SU-DHL-6 (cell line): ENCODE measurements at regions not wholly inside any gene's neighbourhood (a gene's known extent, or its start where the extent isn't known, plus 50 kb on each side); places are given as distances from the start of the nearest gene placed in this dataset.

Experiments
- H2AFZ ChIP-seq: fragments of 200-600 bp; sonication (generic); 2 replicates; pipeline ENCODE4 v1.6.1; 2014; ENCODE audit warnings: low read depth, mild to moderate bottlenecking, moderate library complexity, mixed read lengths, antibody characterized with exemption, low read length; ENCODE audit not compliant: severe bottlenecking
- H3F3A ChIP-seq: fragments of 200-600 bp; shearing (Covaris generic); 2 replicates; pipeline ENCODE4 v1.6.0; 2016; ENCODE audit warnings: antibody characterized with exemption, mild to moderate bottlenecking; ENCODE audit not compliant: insufficient read depth
- H3K27ac ChIP-seq: fragments of 200-600 bp; sonication (generic); 2 replicates; pipeline ENCODE4 v1.5.1; 2016; ENCODE audit warnings: low read depth, mild to moderate bottlenecking, low read length, moderate library complexity, mixed read lengths
- H3K27me3 ChIP-seq: fragments of 200-600 bp; sonication (generic), shearing (Covaris generic); 2 replicates; pipeline ENCODE4 v1.6.0; 2014; ENCODE audit warnings: mild to moderate bottlenecking, low read length
- H3K36me3 ChIP-seq: fragments of 200-600 bp; sonication (generic); 2 replicates; pipeline ENCODE4 v1.6.1; 2014; ENCODE audit warnings: mild to moderate bottlenecking, low read length, mixed read lengths
- H3K4me2 ChIP-seq: fragments of 300-600, 200-600 bp; shearing (Covaris generic), sonication (generic); 2 replicates; pipeline ENCODE4 v1.6.0; 2014; ENCODE audit warnings: low read length, low read depth, mild to moderate bottlenecking; ENCODE audit not compliant: poor library complexity, severe bottlenecking
- H3K4me3 ChIP-seq: fragments of 200-600 bp; sonication (generic); 2 replicates; pipeline ENCODE4 v1.5.1; 2014; ENCODE audit warnings: antibody characterized with exemption, low read length, mild to moderate bottlenecking, mixed read lengths; ENCODE audit not compliant: insufficient read depth, poor library complexity, severe bottlenecking
- H3K79me2 ChIP-seq: fragments of 200-600 bp; sonication (generic); 2 replicates; pipeline ENCODE4 v1.6.1; 2014; ENCODE audit warnings: mild to moderate bottlenecking, low read length, moderate library complexity; ENCODE audit not compliant: insufficient read depth
- H3K9ac ChIP-seq: fragments of 200-600 bp; sonication (generic); 2 replicates; pipeline ENCODE4 v1.7.0; 2014; ENCODE audit warnings: mild to moderate bottlenecking, low read length
- H3K9me2 ChIP-seq: fragments of 200-600 bp; sonication (generic); replicated peaks from 2 replicates; pipeline ENCODE4 v1.6.1; 2014; ENCODE audit warnings: low read length; ENCODE audit not compliant: insufficient read depth
- H3K9me3 ChIP-seq: fragments of 200-600 bp; sonication (generic); 2 replicates; pipeline ENCODE4 v1.6.1; 2014; ENCODE audit warnings: low read length, mixed read lengths; ENCODE audit not compliant: insufficient read depth
- H4K20me1 ChIP-seq: fragments of 200-600 bp; sonication (generic); 2 replicates; pipeline ENCODE4 v1.6.1; 2014; ENCODE audit warnings: low read depth, mild to moderate bottlenecking, antibody characterized with exemption, low read length, moderate library complexity, mixed read lengths
- CTCF ChIP-seq: fragments of 200-600 bp; sonication (generic); IDR thresholded peaks from one replicate; pipeline ENCODE4 v1.5.1; 2017; ENCODE audit warnings: antibody characterized with exemption, mild to moderate bottlenecking, low read length, moderate library complexity; ENCODE audit not compliant: insufficient read depth, poor library complexity, severe bottlenecking
- EZH2phosphoT487 ChIP-seq: fragments of 200-600 bp; sonication (generic), shearing (Covaris generic); conservative IDR thresholded peaks from 2 replicates; pipeline ENCODE4 v1.6.1; 2018; ENCODE audit warnings: mild to moderate bottlenecking, antibody characterized with exemption, low read length, moderate library complexity, mixed read lengths

GRCh38 chr6:56343295-56343694 lies 95.9 kb upstream of the COL21A1 start:
- no peaks in the 10 kb centered on the region for H3K36me3 ChIP-seq
- no peaks in the 10 kb centered on the region for H3K9me3 ChIP-seq
- H3K27me3 ChIP-seq, result no peaks in the 10 kb centered on the region
- H3F3A ChIP-seq, result no peaks in the 10 kb centered on the region
- no peaks in the 10 kb centered on the region for H3K9me2 ChIP-seq
- no peak overlapping the region for H3K4me2 ChIP-seq
- H3K27ac ChIP-seq, result no peak overlapping the region
- H3K79me2 ChIP-seq, result no peaks in the 10 kb centered on the region
- no peaks in the 10 kb centered on the region for H4K20me1 ChIP-seq
- H2AFZ ChIP-seq, result no peak overlapping the region
- no peak overlapping the region for H3K4me3 ChIP-seq
- TF ChIP-seq CTCF (no peak), EZH2phosphoT487 (no peak)
- H3K9ac ChIP-seq, result no peak overlapping the region

DNA sequence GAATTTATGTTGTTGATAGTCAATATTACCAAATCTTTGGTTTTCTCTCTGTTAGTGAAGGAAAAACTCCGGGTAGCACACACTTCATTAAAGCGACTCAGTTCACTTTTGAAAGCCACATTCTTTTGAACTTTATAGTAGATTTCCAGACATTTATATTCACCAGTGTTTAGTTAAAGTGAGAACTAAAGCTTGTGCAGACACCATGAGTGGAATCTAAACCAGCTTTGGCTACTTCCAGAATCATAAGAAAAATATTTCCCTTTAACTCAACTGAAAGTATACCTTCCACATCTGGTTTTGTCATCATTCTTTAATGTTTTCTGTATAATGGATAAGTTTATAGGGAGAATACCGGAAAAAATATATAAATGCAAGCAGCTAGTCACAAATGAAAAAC lies 92.1 kb upstream of the COL21A1 start:
- Histone ChIP-seq H3K79me2 (no peaks in the 10 kb centered on the region), H3K27ac (no peak overlapping the region)

DNA sequence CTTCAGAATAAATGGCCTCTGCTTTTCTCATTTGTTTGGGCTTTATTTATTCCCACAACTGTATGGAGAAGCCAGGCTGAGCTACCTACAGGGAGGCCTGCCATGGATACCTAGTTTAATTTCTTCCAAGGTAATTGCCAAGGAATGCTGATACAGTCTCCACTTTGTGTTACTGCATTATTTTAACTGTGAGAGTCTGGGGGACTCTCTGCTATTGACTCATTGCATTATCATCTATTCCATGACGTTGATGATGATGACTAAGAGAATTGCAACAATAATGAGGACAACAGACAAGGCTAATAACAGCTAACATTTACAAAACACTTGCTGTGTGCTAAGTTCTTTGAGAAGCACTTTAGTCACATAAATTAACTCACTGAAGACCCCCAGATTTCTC lies 88.3 kb upstream of the COL21A1 start:
- no peak overlapping the region for H3K27ac ChIP-seq

More for the DNA sequence above, 92.1 kb upstream of the COL21A1 start:
- TF ChIP-seq EZH2phosphoT487 (no peak), CTCF (no peak)
- H4K20me1 ChIP-seq, result no peaks in the 10 kb centered on the region
- H3K9me2 ChIP-seq, result no peaks in the 10 kb centered on the region
- H2AFZ ChIP-seq, result no peak overlapping the region
- no peak overlapping the region for H3K4me2 ChIP-seq
- no peaks in the 10 kb centered on the region for H3K27me3 ChIP-seq
- no peak overlapping the region for H3K4me3 ChIP-seq
- H3F3A ChIP-seq, result no peaks in the 10 kb centered on the region
- H3K36me3 ChIP-seq, result no peaks in the 10 kb centered on the region
- no peaks in the 10 kb centered on the region for H3K9me3 ChIP-seq
- H3K9ac ChIP-seq, result no peak overlapping the region

More for the DNA sequence above, 88.3 kb upstream of the COL21A1 start:
- Histone ChIP-seq H3K9me3 (no peaks in the 10 kb centered on the region), H4K20me1 (no peaks in the 10 kb centered on the region), H3F3A (no peaks in the 10 kb centered on the region), H3K4me2 (no peak overlapping the region), H3K9me2 (no peaks in the 10 kb centered on the region), H3K27me3 (no peaks in the 10 kb centered on the region), H3K9ac (no peak overlapping the region), H3K79me2 (no peaks in the 10 kb centered on the region), H3K4me3 (no peak overlapping the region), H2AFZ (no peak overlapping the region), H3K36me3 (no peaks in the 10 kb centered on the region)
- TF ChIP-seq EZH2phosphoT487, result no peak
- no peak for TF ChIP-seq CTCF
